ENCODE measurements at regions not wholly inside any gene's neighbourhood (a gene's known extent, or its start where the extent isn't known, plus 50 kb on each side); places are given as distances from the start of the nearest gene placed in this dataset.

GRCh38 chr1:36743286-36744005, 260.7 kb upstream of the CSF3R start:
- POLR2A ChIA-PET: no interaction called here
- no peak for DNase-seq (ENCODE audit: low read depth, low spot score)
- no peak overlapping the region for H3K4me3 ChIP-seq (ENCODE audit: low read depth, low read length)
- CTCF ChIA-PET: interaction anchor here (1.0 kb wide), 1 partner anchor 92 kb away, joined by 3 read pairs; no protein-coding TSS in a partner anchor
- TF ChIP-seq, protein P1, sequence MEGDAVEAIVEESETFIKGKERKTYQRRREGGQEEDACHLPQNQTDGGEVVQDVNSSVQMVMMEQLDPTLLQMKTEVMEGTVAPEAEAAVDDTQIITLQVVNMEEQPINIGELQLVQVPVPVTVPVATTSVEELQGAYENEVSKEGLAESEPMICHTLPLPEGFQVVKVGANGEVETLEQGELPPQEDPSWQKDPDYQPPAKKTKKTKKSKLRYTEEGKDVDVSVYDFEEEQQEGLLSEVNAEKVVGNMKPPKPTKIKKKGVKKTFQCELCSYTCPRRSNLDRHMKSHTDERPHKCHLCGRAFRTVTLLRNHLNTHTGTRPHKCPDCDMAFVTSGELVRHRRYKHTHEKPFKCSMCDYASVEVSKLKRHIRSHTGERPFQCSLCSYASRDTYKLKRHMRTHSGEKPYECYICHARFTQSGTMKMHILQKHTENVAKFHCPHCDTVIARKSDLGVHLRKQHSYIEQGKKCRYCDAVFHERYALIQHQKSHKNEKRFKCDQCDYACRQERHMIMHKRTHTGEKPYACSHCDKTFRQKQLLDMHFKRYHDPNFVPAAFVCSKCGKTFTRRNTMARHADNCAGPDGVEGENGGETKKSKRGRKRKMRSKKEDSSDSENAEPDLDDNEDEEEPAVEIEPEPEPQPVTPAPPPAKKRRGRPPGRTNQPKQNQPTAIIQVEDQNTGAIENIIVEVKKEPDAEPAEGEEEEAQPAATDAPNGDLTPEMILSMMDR (IDR thresholded peaks at IDR 0.05; ENCODE audit: insufficient read depth, low read length, missing control alignments): no peak

GRCh38 chr1:36741066-36741465, 258.4 kb upstream of the CSF3R start:
- DNase-seq (ENCODE audit: low read depth, low spot score): no peak
- ChIA-PET CTCF (no interaction called here), POLR2A (no interaction called here)
- no peak overlapping the region for H3K4me3 ChIP-seq (ENCODE audit: low read depth, low read length)
- TF ChIP-seq, protein P1 (IDR thresholded peaks at IDR 0.05; ENCODE audit: insufficient read depth, low read length, missing control alignments): no peak

DNA sequence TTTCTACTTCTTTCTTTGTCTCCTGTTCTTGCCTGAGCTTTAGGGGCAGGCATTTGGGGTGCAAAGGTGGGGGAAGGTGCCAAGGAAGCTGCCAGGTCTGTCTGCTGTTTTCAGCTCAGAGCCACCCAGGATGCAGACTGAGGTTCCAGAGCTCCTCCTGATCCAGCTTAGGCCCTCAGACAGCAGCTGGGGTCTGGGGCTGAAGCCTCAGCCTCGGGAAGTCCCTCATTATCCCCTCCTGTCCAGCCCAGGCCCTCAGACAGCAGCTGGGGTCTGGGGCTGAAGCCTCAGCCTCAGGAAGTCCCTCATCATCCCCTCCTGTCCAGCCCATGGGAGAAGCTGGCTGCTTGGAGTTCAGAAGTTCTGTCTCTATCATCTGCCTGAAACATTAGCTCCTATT, 257.7 kb upstream of the CSF3R start:
- TF ChIP-seq, protein P1 (IDR thresholded peaks at IDR 0.05; ENCODE audit: insufficient read depth, low read length, missing control alignments): no peak
- H3K4me3 ChIP-seq (ENCODE audit: low read depth, low read length): no peak overlapping the region
- DNase-seq (ENCODE audit: low read depth, low spot score): no peak
- ChIA-PET CTCF (no interaction called here), POLR2A (no interaction called here)

- H3K4me3 ChIP-seq (ENCODE audit: low read depth, low read length): no peak overlapping the region
- ChIA-PET CTCF (no interaction called here), POLR2A (no interaction called here)
- TF ChIP-seq, protein P1 (IDR thresholded peaks at IDR 0.05; ENCODE audit: insufficient read depth, low read length, missing control alignments): no peak
- DNase-seq (ENCODE audit: low read depth, low spot score): no peak
Observed at GRCh38 chr1:36739703-36740289, 257.1 kb upstream of the CSF3R start.

GRCh38 chr1:36738245-36738644, 255.5 kb upstream of the CSF3R start:
- H3K4me3 ChIP-seq (ENCODE audit: low read depth, low read length): no peak overlapping the region
- POLR2A ChIA-PET: no interaction called here
- CTCF ChIA-PET: no interaction called here
- TF ChIP-seq, protein P1 (IDR thresholded peaks at IDR 0.05; ENCODE audit: insufficient read depth, low read length, missing control alignments): no peak
- no peak for DNase-seq (ENCODE audit: low read depth, low spot score)

DNA sequence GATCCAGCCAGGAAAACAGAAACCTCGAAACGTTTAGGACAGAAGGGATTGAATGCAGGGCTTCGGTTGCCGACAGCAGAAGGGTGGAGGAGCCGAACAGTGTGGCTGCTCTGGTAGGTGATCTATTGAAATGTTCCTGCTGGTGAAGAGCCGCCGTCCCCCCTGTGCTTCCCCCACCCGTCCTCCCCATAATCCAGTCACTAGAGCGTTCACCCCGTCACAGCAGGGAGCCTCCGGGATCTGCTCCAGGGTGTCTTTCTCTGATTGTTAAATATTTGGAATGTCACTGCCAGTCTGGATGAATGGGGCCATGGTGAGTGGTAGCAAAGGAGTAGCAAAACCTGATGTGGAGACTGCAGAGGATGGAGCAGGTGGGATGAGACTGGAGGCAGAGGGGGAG, 255.1 kb upstream of the CSF3R start:
- DNase-seq (ENCODE audit: low read depth, low spot score): no peak
- TF ChIP-seq, protein P1 (IDR thresholded peaks at IDR 0.05; ENCODE audit: insufficient read depth, low read length, missing control alignments): no peak
- no peak overlapping the region for H3K4me3 ChIP-seq (ENCODE audit: low read depth, low read length)
- ChIA-PET POLR2A (no interaction called here), CTCF (no interaction called here)

All from AG04449 (cell line).